HFFc6 (cell line): ENCODE measurements at regions not wholly inside any gene's neighbourhood (a gene's known extent, or its start where the extent isn't known, plus 50 kb on each side); places are given as distances from the start of the nearest gene placed in this dataset.

Experiments used
- DNase-seq: peaks from one replicate; pipeline ENCODE4 v3.0.0-alpha.2; 2018
- H3K27ac Mint-ChIP-seq: 2 replicates; pipeline ENCODE4 v1.8.0; 2020; ENCODE audit warnings: mild to moderate bottlenecking, mixed read lengths
- H3K27me3 Mint-ChIP-seq: 2 replicates; pipeline ENCODE4 v1.8.0; 2021; ENCODE audit warnings: mild to moderate bottlenecking, moderate library complexity, mixed read lengths; ENCODE audit not compliant: insufficient read depth
- H3K36me3 Mint-ChIP-seq: 2 replicates; pipeline ENCODE4 v1.8.0; 2021; ENCODE audit warnings: low read depth, mixed read lengths
- H3K4me1 Mint-ChIP-seq: 2 replicates; pipeline ENCODE4 v1.8.0; 2020; ENCODE audit warnings: low read depth, mixed read lengths
- H3K4me3 Mint-ChIP-seq: 2 replicates; pipeline ENCODE4 v1.8.0; 2020; ENCODE audit warnings: mild to moderate bottlenecking, moderate library complexity, mixed read lengths
- H3K9me3 Mint-ChIP-seq: 2 replicates; pipeline ENCODE4 v1.8.0; 2020; ENCODE audit warnings: mild to moderate bottlenecking, mixed read lengths
- TF ChIP-seq, protein P1 (sequence below): fragments of 200-600 bp; sonication (generic); IDR thresholded peaks from 2 replicates; pipeline ENCODE4 v1.5.0; 2021; ENCODE audit warnings: antibody characterized with exemption, mild to moderate bottlenecking

DNA sequence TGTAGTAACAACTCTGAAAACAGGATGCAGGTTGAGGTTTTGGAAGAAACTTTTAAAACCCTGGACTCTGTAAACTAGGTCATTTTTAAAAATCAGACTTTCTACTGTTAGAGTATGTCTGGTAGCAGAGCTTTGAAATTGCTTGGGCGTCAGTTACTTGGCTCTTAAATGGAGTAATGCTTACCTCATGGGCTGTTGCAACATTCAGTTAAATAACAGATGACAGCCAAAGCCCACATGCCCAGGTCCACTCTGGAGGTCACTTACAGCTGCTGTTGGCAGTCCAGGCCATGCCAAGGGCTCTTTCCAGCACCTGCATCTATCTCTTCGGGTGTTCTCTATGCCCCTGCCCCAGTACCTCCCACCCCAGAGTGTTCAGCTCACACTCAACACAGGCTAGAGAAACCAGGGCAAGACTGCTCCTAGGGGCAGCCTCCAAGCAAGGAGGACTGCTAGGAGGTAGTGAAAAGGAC lies 96.4 kb downstream of the BANF2 start:
- H3K4me3 Mint-ChIP-seq: no peak overlapping the region
- no peaks in the 10 kb centered on the region for H3K36me3 Mint-ChIP-seq
- H3K4me1 Mint-ChIP-seq: peaks cover 5% of the 10 kb centered on the region; the same call in 1 of the 2 replicates
- TF ChIP-seq, protein P1, sequence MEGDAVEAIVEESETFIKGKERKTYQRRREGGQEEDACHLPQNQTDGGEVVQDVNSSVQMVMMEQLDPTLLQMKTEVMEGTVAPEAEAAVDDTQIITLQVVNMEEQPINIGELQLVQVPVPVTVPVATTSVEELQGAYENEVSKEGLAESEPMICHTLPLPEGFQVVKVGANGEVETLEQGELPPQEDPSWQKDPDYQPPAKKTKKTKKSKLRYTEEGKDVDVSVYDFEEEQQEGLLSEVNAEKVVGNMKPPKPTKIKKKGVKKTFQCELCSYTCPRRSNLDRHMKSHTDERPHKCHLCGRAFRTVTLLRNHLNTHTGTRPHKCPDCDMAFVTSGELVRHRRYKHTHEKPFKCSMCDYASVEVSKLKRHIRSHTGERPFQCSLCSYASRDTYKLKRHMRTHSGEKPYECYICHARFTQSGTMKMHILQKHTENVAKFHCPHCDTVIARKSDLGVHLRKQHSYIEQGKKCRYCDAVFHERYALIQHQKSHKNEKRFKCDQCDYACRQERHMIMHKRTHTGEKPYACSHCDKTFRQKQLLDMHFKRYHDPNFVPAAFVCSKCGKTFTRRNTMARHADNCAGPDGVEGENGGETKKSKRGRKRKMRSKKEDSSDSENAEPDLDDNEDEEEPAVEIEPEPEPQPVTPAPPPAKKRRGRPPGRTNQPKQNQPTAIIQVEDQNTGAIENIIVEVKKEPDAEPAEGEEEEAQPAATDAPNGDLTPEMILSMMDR: no peak
- H3K27ac Mint-ChIP-seq: no peak overlapping the region
- H3K27me3 Mint-ChIP-seq: peaks cover 16% of the 10 kb centered on the region
- H3K9me3 Mint-ChIP-seq: no peaks in the 10 kb centered on the region
- no peak for DNase-seq

DNA sequence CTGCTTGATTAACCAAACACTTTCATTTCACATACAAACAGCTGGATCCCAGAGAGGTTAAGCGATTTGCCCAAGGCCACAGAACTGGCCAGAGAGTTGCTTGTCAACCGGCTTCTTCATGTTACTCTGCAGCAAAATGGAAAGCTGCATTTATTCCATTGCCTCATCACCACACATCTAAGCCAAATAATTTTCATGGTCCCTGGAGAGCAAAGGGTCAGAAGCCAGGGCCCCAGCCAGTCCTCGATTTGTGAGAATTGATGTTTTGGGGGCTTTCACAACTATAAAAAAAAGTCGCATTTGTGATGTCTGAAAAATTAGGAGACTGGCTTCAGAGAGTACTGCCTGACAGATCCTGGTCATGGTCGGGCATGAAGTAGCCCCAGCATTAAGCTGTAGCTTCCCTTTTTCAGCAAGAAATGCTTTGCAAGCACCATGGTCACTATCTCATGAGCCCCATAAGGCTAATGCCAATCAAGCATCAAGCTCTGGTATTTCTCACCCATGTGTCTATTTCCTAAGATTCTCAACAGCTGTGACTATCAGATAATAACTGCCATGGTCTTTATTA lies 95.8 kb downstream of the BANF2 start:
- H3K27ac Mint-ChIP-seq: no peak overlapping the region
- DNase-seq: no peak
- H3K4me1 Mint-ChIP-seq: peaks cover 5% of the 10 kb centered on the region; the same call in 1 of the 2 replicates
- peaks cover 14% of the 10 kb centered on the region for H3K27me3 Mint-ChIP-seq
- no peak overlapping the region for H3K4me3 Mint-ChIP-seq
- no peaks in the 10 kb centered on the region for H3K36me3 Mint-ChIP-seq
- no peaks in the 10 kb centered on the region for H3K9me3 Mint-ChIP-seq
- TF ChIP-seq, protein P1: no peak

DNA sequence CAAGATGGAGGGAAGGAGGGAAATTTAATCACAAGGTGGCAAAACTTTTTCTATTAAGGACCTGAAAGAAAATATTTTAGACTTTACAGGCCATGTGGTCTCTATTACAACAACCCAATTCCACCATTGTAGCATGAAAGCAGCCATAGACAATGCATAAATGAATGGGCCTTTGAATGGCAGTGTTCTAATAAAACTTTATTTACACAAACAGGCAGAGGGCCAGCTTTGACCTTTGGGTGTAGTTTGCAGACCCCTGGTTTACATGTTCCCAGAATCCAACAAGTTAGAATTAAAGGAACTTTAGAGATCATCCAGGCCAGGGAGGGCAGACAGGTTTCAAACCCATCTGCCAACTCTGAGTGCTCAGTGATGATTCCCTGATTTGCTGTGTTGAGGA lies 95.2 kb downstream of the BANF2 start:
- no peak overlapping the region for H3K27ac Mint-ChIP-seq
- H3K36me3 Mint-ChIP-seq: no peaks in the 10 kb centered on the region
- no peaks in the 10 kb centered on the region for H3K9me3 Mint-ChIP-seq
- peaks cover 9% of the 10 kb centered on the region for H3K27me3 Mint-ChIP-seq
- peaks cover 5% of the 10 kb centered on the region; the same call in 1 of the 2 replicates for H3K4me1 Mint-ChIP-seq
- DNase-seq: no peak
- TF ChIP-seq, protein P1: no peak
- H3K4me3 Mint-ChIP-seq: no peak overlapping the region

DNA sequence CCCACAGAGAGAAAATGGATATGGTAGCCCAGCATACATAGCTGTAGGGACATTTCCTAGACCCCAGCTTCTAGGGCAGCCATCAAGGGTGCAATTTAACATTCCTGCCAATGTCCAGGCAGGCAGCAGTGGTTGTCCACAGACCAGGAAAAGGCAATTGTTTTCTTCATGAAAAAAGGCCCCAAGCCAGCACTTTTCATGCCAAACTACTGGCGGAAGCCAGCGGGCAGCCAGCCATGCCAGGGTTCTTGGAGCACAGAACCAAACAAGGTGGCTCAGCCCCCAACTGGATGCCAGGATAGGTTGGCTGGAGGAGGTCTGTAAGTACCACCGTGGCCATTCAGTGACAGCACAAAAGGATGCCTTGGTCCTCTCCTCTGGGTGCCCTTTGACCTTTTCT lies 94.6 kb downstream of the BANF2 start:
- H3K4me1 Mint-ChIP-seq: peaks cover 5% of the 10 kb centered on the region; the same call in 1 of the 2 replicates
- TF ChIP-seq, protein P1: no peak
- peaks cover 9% of the 10 kb centered on the region for H3K27me3 Mint-ChIP-seq

DNA sequence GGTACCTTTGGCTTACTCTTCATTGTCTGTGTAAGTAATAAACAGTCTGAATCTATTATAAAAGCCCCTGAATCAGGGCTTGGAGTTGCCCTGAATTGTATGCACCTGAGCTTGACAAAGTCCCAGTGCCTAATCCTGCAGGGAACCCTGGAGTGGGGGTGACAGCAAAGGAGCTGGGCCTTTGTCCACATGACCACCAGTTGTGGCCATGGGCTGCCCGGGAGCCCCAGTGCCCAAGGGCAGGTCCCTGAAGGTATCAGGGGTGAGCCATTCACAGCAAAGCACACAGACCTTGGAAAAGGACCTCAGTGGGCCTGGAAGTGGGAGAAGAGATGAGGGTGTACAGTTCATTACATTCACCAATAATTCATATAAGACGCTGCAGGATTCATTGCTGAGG lies 94.2 kb downstream of the BANF2 start:
- Mint-ChIP-seq H3K4me3 (no peak overlapping the region), H3K27me3 (peaks cover 6% of the 10 kb centered on the region), H3K9me3 (no peaks in the 10 kb centered on the region), H3K36me3 (no peaks in the 10 kb centered on the region), H3K4me1 (peaks cover 5% of the 10 kb centered on the region; the same call in 1 of the 2 replicates), H3K27ac (no peak overlapping the region)
- TF ChIP-seq, protein P1: no peak
- no peak for DNase-seq

More for the DNA sequence above, 94.6 kb downstream of the BANF2 start:
- Mint-ChIP-seq H3K4me3 (no peak overlapping the region), H3K9me3 (no peaks in the 10 kb centered on the region), H3K36me3 (no peaks in the 10 kb centered on the region), H3K27ac (no peak overlapping the region)
- DNase-seq: no peak
